ENCODE measurements at regions not wholly inside any gene's neighbourhood (a gene's known extent, or its start where the extent isn't known, plus 50 kb on each side); places are given as distances from the start of the nearest gene placed in this dataset.
"Not testable (repeated sequence)": the region's sequence is repeated elsewhere in the genome, so short reads cannot be mapped to it uniquely, and the experiment has no call there.

GRCh38 chr3:62951037-62951613, 75.9 kb upstream of the CADPS start:
- Histone ChIP-seq H2AFZ (ENCODE audit: low read length) (no peak overlapping the region), H3K4me1 (ENCODE audit: insufficient read depth, low read length) (no peaks in the 10 kb centered on the region), H3K27ac (ENCODE audit: extremely low read length, insufficient read depth, low read length) (no peak overlapping the region), H3K79me2 (ENCODE audit: insufficient read depth, low read length) (no peaks in the 10 kb centered on the region), H3K4me3 (replicated peaks in 1 of 3; ENCODE audit: insufficient read depth in 1 of 3, low read depth in 2 of 3, low read length in 3 of 3) (no peak overlapping the region), H3K36me3 (replicated peaks in 1 of 2; ENCODE audit: control insufficient read depth in 1 of 2, insufficient read depth in 2 of 2, low read length in 2 of 2) (no peaks in the 10 kb centered on the region), H4K20me1 (ENCODE audit: insufficient read depth, low read length) (no peaks in the 10 kb centered on the region), H3K9me3 (ENCODE audit: low read length) (no peaks in the 10 kb centered on the region), H3K9ac (ENCODE audit: insufficient read depth, low read depth, low read length) (no peak overlapping the region), H3K27me3 (ENCODE audit: control insufficient read depth in 1 of 2, insufficient read depth in 2 of 2, low read length in 2 of 2) (no peaks in the 10 kb centered on the region), H3K4me2 (ENCODE audit: low read depth, low read length) (no peak overlapping the region)
- CTCF ChIA-PET (ENCODE audit: low intra/inter-chr PET ratio, low total read pairs) = no interaction called here
- WGBS (ENCODE audit: low lambda C conversion rate) = 12% methylated on average over 3 of the region's 4 CpGs
- BruUV-seq (replicated peaks) = no TSS peak
- intact Hi-C loops (cut with micrococcal nuclease; ENCODE audit: unreplicated experiment) (no loop called here), in situ Hi-C loops (cut with HindIII; ENCODE audit: extremely low pct_ligation_motif_present, low pct_unique_long_range_greater_than_20kb) (no loop called here)
- DNase-seq (ENCODE audit: low spot score) (no peak), ATAC-seq (no peak), FAIRE-seq (no peak)
- POLR2A ChIA-PET = no interaction called here
- no peak for TF ChIP-seq ZNF792 (CRISPR knock-in tag; IDR thresholded peaks at IDR 0.05)

GRCh38 chr3:62951880-62952279, 76.7 kb upstream of the CADPS start:
- ATAC-seq; FAIRE-seq; BruUV-seq (replicated peaks); H3K4me1 ChIP-seq (ENCODE audit: insufficient read depth, low read length); H4K20me1 ChIP-seq (ENCODE audit: insufficient read depth, low read length); H3K9ac ChIP-seq (ENCODE audit: insufficient read depth, low read depth, low read length); H3K4me2 ChIP-seq (ENCODE audit: low read depth, low read length); H3K4me3 ChIP-seq (replicated peaks in 1 of 3; ENCODE audit: insufficient read depth in 1 of 3, low read depth in 2 of 3, low read length in 3 of 3); intact Hi-C loops (cut with micrococcal nuclease; ENCODE audit: unreplicated experiment); H3K79me2 ChIP-seq (ENCODE audit: insufficient read depth, low read length); DNase-seq (ENCODE audit: low spot score); H2AFZ ChIP-seq (ENCODE audit: low read length); H3K27me3 ChIP-seq (ENCODE audit: control insufficient read depth in 1 of 2, insufficient read depth in 2 of 2, low read length in 2 of 2); H3K36me3 ChIP-seq (replicated peaks in 1 of 2; ENCODE audit: control insufficient read depth in 1 of 2, insufficient read depth in 2 of 2, low read length in 2 of 2); in situ Hi-C loops (cut with HindIII; ENCODE audit: extremely low pct_ligation_motif_present, low pct_unique_long_range_greater_than_20kb); H3K9me3 ChIP-seq (ENCODE audit: low read length); CTCF ChIA-PET (ENCODE audit: low intra/inter-chr PET ratio, low total read pairs); POLR2A ChIA-PET; H3K27ac ChIP-seq (ENCODE audit: extremely low read length, insufficient read depth, low read length): not testable (repeated sequence)

GRCh38 chr3:62954580-62954979, 79.4 kb upstream of the CADPS start:
- Histone ChIP-seq H3K27me3 (ENCODE audit: control insufficient read depth in 1 of 2, insufficient read depth in 2 of 2, low read length in 2 of 2) (no peaks in the 10 kb centered on the region), H2AFZ (ENCODE audit: low read length) (no peak overlapping the region), H3K27ac (ENCODE audit: extremely low read length, insufficient read depth, low read length) (no peak overlapping the region), H3K4me2 (ENCODE audit: low read depth, low read length) (no peak overlapping the region), H3K9me3 (ENCODE audit: low read length) (no peaks in the 10 kb centered on the region), H3K9ac (ENCODE audit: insufficient read depth, low read depth, low read length) (no peak overlapping the region), H4K20me1 (ENCODE audit: insufficient read depth, low read length) (no peaks in the 10 kb centered on the region), H3K4me1 (ENCODE audit: insufficient read depth, low read length) (no peaks in the 10 kb centered on the region), H3K79me2 (ENCODE audit: insufficient read depth, low read length) (no peaks in the 10 kb centered on the region), H3K36me3 (replicated peaks in 1 of 2; ENCODE audit: control insufficient read depth in 1 of 2, insufficient read depth in 2 of 2, low read length in 2 of 2) (no peaks in the 10 kb centered on the region), H3K4me3 (replicated peaks in 1 of 3; ENCODE audit: insufficient read depth in 1 of 3, low read depth in 2 of 3, low read length in 3 of 3) (no peak overlapping the region)
- FAIRE-seq (no peak), DNase-seq (ENCODE audit: low spot score) (no peak), ATAC-seq (no peak)
- no TSS peak for BruUV-seq (replicated peaks)
- ChIA-PET CTCF (ENCODE audit: low intra/inter-chr PET ratio, low total read pairs) (no interaction called here), POLR2A (no interaction called here)
- TF ChIP-seq FOXK2 (IDR thresholded peaks at IDR 0.05) = no peak
- no peak for TF ChIP-seq MAFG (CRISPR knock-in tag; IDR thresholded peaks at IDR 0.05)
- no peak for TF ChIP-seq ZNF574 (CRISPR knock-in tag; IDR thresholded peaks at IDR 0.05)
- intact Hi-C loops (cut with micrococcal nuclease; ENCODE audit: unreplicated experiment) (no loop called here), in situ Hi-C loops (cut with HindIII; ENCODE audit: extremely low pct_ligation_motif_present, low pct_unique_long_range_greater_than_20kb) (no loop called here)
- 0% methylated on average over 1 of the region's 1 CpG for WGBS (ENCODE audit: low lambda C conversion rate)
